HepG2 (cell line): ENCODE measurements at regions not wholly inside any gene's neighbourhood (a gene's known extent, or its start where the extent isn't known, plus 50 kb on each side); places are given as distances from the start of the nearest gene placed in this dataset.
A peak's percentile ranks its signal among the peaks of the same experiment; 100 is the strongest.

Experiments
- ATAC-seq: fragments of 200-7000 bp; cut with Tn5 transposase; 3 replicates; pipeline ENCODE4 v1.9.1; 2020; ENCODE audit warnings: mild to moderate bottlenecking, moderate library complexity
- BruUV-seq: library from RNA; stranded (reverse); fragments of 400-500 nt; replicated peaks from 2 replicates; lab custom pipeline; 2021; lab: Mats Ljungman, UMichigan
- CTCF ChIA-PET: fragments of 300-600 bp; formaldehyde crosslinking; extraction: SDS; loops from one replicate; lab custom pipeline; 2021; ENCODE audit warnings: low total read pairs, inconsistent platforms, low intra/inter-chr PET ratio; lab: Yijun Ruan, JAX
- POLR2A ChIA-PET: fragments of 350-600 bp; sonication (Branson Sonifier 250); formaldehyde crosslinking; loops from one replicate; lab custom pipeline; 2020; ENCODE audit warnings: antibody characterized with exemption, inconsistent platforms; lab: Yijun Ruan, JAX
- DNase-seq: peaks from one replicate; pipeline ENCODE4 v3.0.0-alpha.2; 2015; ENCODE audit warnings: low spot score
- FAIRE-seq: peaks from 3 replicates; lab custom pipeline; 2011; peaks lifted over from hg19 to GRCh38; lab: Jason Lieb, UNC
- H2AFZ ChIP-seq: one replicate; pipeline ENCODE4 v1.6.1; 2011; ENCODE audit warnings: low read length, inconsistent platforms
- H3K27ac ChIP-seq: fragments of 300-600 bp; 3 replicates; pipeline ENCODE4 v1.8.0; 2011; ENCODE audit warnings: mixed run types, mild to moderate bottlenecking, mixed read lengths, low read length, inconsistent platforms; ENCODE audit not compliant: insufficient read depth; ENCODE audit errors: extremely low read length
- H3K27me3 ChIP-seq, 2 experiments: fragments of 200-600 bp in 1 of 2; 2 replicates in 1 of 2; 3 replicates in 1 of 2; pipeline versions ENCODE4 v1.6.0 to v1.8.0; 2011; ENCODE audit warnings: low read length in 2 of 2, mild to moderate bottlenecking in 2 of 2, moderate library complexity in 2 of 2, inconsistent platforms in 1 of 2; ENCODE audit not compliant: insufficient read depth in 2 of 2, control insufficient read depth in 1 of 2
- H3K36me3 ChIP-seq, 2 experiments: fragments of 200-600 bp in 1 of 2; replicated peaks in 1 of 2; 2 replicates in 1 of 2; 3 replicates in 1 of 2; pipeline versions ENCODE4 v1.5.1 to v1.8.0; 2011; ENCODE audit warnings: low read length in 2 of 2, inconsistent platforms in 1 of 2; ENCODE audit not compliant: insufficient read depth in 2 of 2, control insufficient read depth in 1 of 2
- H3K4me1 ChIP-seq: 2 replicates; pipeline ENCODE4 v1.5.1; 2012; ENCODE audit warnings: low read length, inconsistent platforms; ENCODE audit not compliant: insufficient read depth
- H3K4me2 ChIP-seq: 2 replicates; pipeline ENCODE4 v1.6.0; 2011; ENCODE audit warnings: low read depth, low read length, inconsistent platforms
- H3K4me3 ChIP-seq, 3 experiments: fragments of 200-600 bp in 1 of 3; sonication (generic), shearing (Covaris generic) in 1 of 3; replicated peaks in 1 of 3; 2 replicates each; pipeline ENCODE4 v1.5.1; 2011 to 2016; ENCODE audit warnings: low read length in 3 of 3, inconsistent platforms in 2 of 3, low read depth in 2 of 3, mild to moderate bottlenecking in 2 of 3, control low read depth in 1 of 3, mixed read lengths in 1 of 3; ENCODE audit not compliant: insufficient read depth in 1 of 3
- H3K79me2 ChIP-seq: one replicate; pipeline ENCODE4 v1.6.1; 2011; ENCODE audit warnings: low read length, inconsistent platforms; ENCODE audit not compliant: insufficient read depth
- H3K9ac ChIP-seq: 2 replicates; pipeline ENCODE4 v1.6.0; 2011; ENCODE audit warnings: mild to moderate bottlenecking, low read depth, low read length, inconsistent platforms; ENCODE audit not compliant: insufficient read depth
- H3K9me3 ChIP-seq: 2 replicates; pipeline ENCODE4 v1.5.1; 2012; ENCODE audit warnings: mild to moderate bottlenecking, low read length
- H4K20me1 ChIP-seq: 2 replicates; pipeline ENCODE4 v1.6.0; 2011; ENCODE audit warnings: inconsistent platforms, mild to moderate bottlenecking, low read length, moderate library complexity; ENCODE audit not compliant: insufficient read depth
- AHDC1 ChIP-seq: sonication (generic); formaldehyde crosslinking; IDR thresholded peaks from 2 replicates; pipeline ENCODE4 v1.5.1; 2020; ENCODE audit warnings: mild to moderate bottlenecking, missing genetic modification reagents, borderline replicate concordance
- AHR ChIP-seq: IDR thresholded peaks from 2 replicates; pipeline ENCODE4 v1.6.1; 2018; ENCODE audit warnings: missing genetic modification reagents, missing compliant biosample characterization
- CAMTA2 ChIP-seq: sonication (generic); formaldehyde crosslinking; IDR thresholded peaks from 2 replicates; pipeline ENCODE4 v1.4.0; 2020; ENCODE audit warnings: mild to moderate bottlenecking, missing genetic modification reagents, borderline replicate concordance
- CREB1 ChIP-seq, 2 experiments: fragments of 450-650 bp in 1 of 2; IDR thresholded peaks; 2 replicates each; pipeline ENCODE4 v1.6.1; 2016 to 2017; ENCODE audit warnings: control low read depth in 1 of 2, mild to moderate bottlenecking in 1 of 2, missing compliant biosample characterization in 1 of 2, missing genetic modification characterization in 1 of 2
- NFE2L1 ChIP-seq: sonication (generic); formaldehyde crosslinking; IDR thresholded peaks from 2 replicates; pipeline ENCODE4 v1.4.0; 2020; ENCODE audit warnings: missing genetic modification reagents, mild to moderate bottlenecking, borderline replicate concordance
- RAD21 ChIP-seq: fragments of 450-650 bp; formaldehyde crosslinking; IDR thresholded peaks from 2 replicates; pipeline ENCODE4 v1.5.0; 2020; ENCODE audit warnings: mild to moderate bottlenecking
- TAF1 ChIP-seq: sonication (generic); formaldehyde crosslinking; IDR thresholded peaks from 2 replicates; pipeline ENCODE4 v1.4.0; 2020; ENCODE audit warnings: missing genetic modification reagents
- TERF1 ChIP-seq: sonication (generic); formaldehyde crosslinking; IDR thresholded peaks from 2 replicates; pipeline ENCODE4 v1.8.0; 2022; ENCODE audit warnings: mild to moderate bottlenecking, missing genetic modification reagents, moderate library complexity
- ZNF839 ChIP-seq: sonication (generic); formaldehyde crosslinking; IDR thresholded peaks from 2 replicates; pipeline ENCODE4 v1.4.0; 2020; ENCODE audit warnings: missing genetic modification reagents, mild to moderate bottlenecking, borderline replicate concordance
- ZSCAN31 ChIP-seq: sonication (generic); formaldehyde crosslinking; IDR thresholded peaks from 2 replicates; pipeline ENCODE4 v1.5.0; 2020; ENCODE audit warnings: low read depth, mild to moderate bottlenecking, missing genetic modification reagents
- WGBS: methylation state at CpG from one replicate; pipeline ENCODE4 v1.1.6; 2017; ENCODE audit warnings: low lambda C conversion rate; 5-methylcytosine and 5-hydroxymethylcytosine counted together
- in situ Hi-C: cut with HindIII; loops from 2 replicates; pipeline ENCODE4 v1.10.0; 2017; ENCODE audit warnings: low pct_unique_long_range_greater_than_20kb; ENCODE audit not compliant: extremely low pct_ligation_motif_present
- intact Hi-C: fragments of 100-400 bp; cut with micrococcal nuclease; formaldehyde crosslinking; loops from one replicate; pipeline ENCODE4 v1.10.0; 2022; ENCODE audit not compliant: unreplicated experiment

GRCh38 chr10:105468759-105469158 is 827.7 kb downstream of the SORCS3 start:
- FAIRE-seq = no peak
- ChIA-PET CTCF (no interaction called here), POLR2A (no interaction called here)
- no peaks in the 10 kb centered on the region for H3K36me3 ChIP-seq
- H3K4me1 ChIP-seq = no peaks in the 10 kb centered on the region
- TF ChIP-seq RAD21 (CRISPR knock-in tag) (no peak), ZSCAN31 (CRISPR knock-in tag) (no peak), AHR (CRISPR knock-in tag) (no peak), CAMTA2 (CRISPR knock-in tag) (no peak), TERF1 (no peak), NFE2L1 (CRISPR knock-in tag) (no peak), ZNF839 (CRISPR knock-in tag) (no peak)
- H3K27me3 ChIP-seq = no peaks in the 10 kb centered on the region
- WGBS = 45% methylated on average over 1 of the region's 1 CpG
- in situ Hi-C loops (no loop called here), intact Hi-C loops (no loop called here)
- H3K9ac ChIP-seq = no peak overlapping the region
- no peaks in the 10 kb centered on the region for H4K20me1 ChIP-seq
- no peaks in the 10 kb centered on the region for H3K79me2 ChIP-seq
- no peak for DNase-seq
- peaks cover 63% of the 10 kb centered on the region for H3K9me3 ChIP-seq
- no peak overlapping the region for H3K4me2 ChIP-seq
- no peak overlapping the region for H3K4me3 ChIP-seq
- ATAC-seq = no peak
- no TSS peak for BruUV-seq
- no peak overlapping the region for H3K27ac ChIP-seq
- H2AFZ ChIP-seq = no peak overlapping the region

- no peak for TF ChIP-seq AHDC1 (CRISPR knock-in tag)
- peak; percentile 92 for TF ChIP-seq CREB1 (IDR thresholded peaks at IDR 0.05)
- TF ChIP-seq CREB1 (CRISPR knock-in tag; IDR thresholded peaks at IDR 0.05) = no peak
- no peak for TF ChIP-seq TAF1 (CRISPR knock-in tag)
- no TSS peak for BruUV-seq
Measured at GRCh38 chr10:105466521-105466920, 825.4 kb downstream of the SORCS3 start.

More at GRCh38 chr10:105466521-105466920, 825.4 kb downstream of the SORCS3 start:
- ChIA-PET CTCF (no interaction called here), POLR2A (no interaction called here)
- intact Hi-C loops = no loop called here
- DNase-seq (no peak), ATAC-seq (no peak), FAIRE-seq (no peak)
- Histone ChIP-seq H2AFZ (no peak overlapping the region), H3K4me2 (no peak overlapping the region), H3K4me3 (no peak overlapping the region), H3K27me3 (no peaks in the 10 kb centered on the region), H3K79me2 (no peaks in the 10 kb centered on the region), H3K36me3 (no peaks in the 10 kb centered on the region), H3K9ac (no peak overlapping the region), H4K20me1 (no peaks in the 10 kb centered on the region), H3K9me3 (peaks cover 79% of the 10 kb centered on the region), H3K27ac (no peak overlapping the region), H3K4me1 (no peaks in the 10 kb centered on the region)
- WGBS = 0% methylated on average over 1 of the region's 1 CpG
- in situ Hi-C loops = no loop called here
